ENCODE measurements at regions not wholly inside any gene's neighbourhood (a gene's known extent, or its start where the extent isn't known, plus 50 kb on each side); places are given as distances from the start of the nearest gene placed in this dataset.

DNA sequence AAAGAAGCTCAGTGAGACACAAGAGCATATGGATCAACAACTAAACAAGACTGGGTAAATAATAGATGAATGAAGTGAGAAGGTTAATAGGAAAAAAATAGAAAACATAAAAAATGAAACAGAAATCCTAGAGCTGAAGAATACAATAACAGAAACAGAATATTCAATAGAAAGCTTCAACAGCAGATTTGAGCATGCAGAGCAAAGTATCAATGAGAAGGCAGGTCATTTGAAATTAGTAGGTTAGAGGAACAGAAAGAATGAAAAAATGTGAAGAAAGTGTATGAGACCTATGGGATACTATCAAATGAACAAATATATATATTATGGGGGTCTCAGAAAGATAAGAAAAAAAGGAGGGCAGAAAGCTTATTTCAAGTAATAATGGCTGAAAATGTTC is 362.9 kb upstream of the POU3F2 start:
- no peaks in the 10 kb centered on the region for H3K36me3 ChIP-seq (ENCODE audit: low read length)
- H3K9ac ChIP-seq (ENCODE audit: low read length) = no peak overlapping the region
- H3K9me3 ChIP-seq (ENCODE audit: insufficient read depth, low read length) = no peaks in the 10 kb centered on the region
- TF ChIP-seq EZH2phosphoT487 (conservative IDR thresholded peaks at IDR 0.05; ENCODE audit: low read length) (no peak), CTCF (IDR thresholded peaks at IDR 0.05; ENCODE audit: insufficient read depth, low read length, poor library complexity, severe bottlenecking) (no peak)
- H3K4me2 ChIP-seq (ENCODE audit: low read depth, low read length, poor library complexity, severe bottlenecking) = no peak overlapping the region
- no peaks in the 10 kb centered on the region for H3K79me2 ChIP-seq (ENCODE audit: insufficient read depth, low read length)
- no peaks in the 10 kb centered on the region for H3K27me3 ChIP-seq (ENCODE audit: low read length)
- H3K27ac ChIP-seq (ENCODE audit: low read depth, low read length) = no peak overlapping the region
- H4K20me1 ChIP-seq (ENCODE audit: low read depth, low read length) = no peaks in the 10 kb centered on the region
- H3K9me2 ChIP-seq (replicated peaks; ENCODE audit: insufficient read depth, low read length) = no peaks in the 10 kb centered on the region
- H2AFZ ChIP-seq (ENCODE audit: low read depth, low read length, severe bottlenecking) = no peak overlapping the region
- no peaks in the 10 kb centered on the region for H3F3A ChIP-seq (ENCODE audit: insufficient read depth)
- no peak overlapping the region for H3K4me3 ChIP-seq (ENCODE audit: insufficient read depth, low read length, poor library complexity, severe bottlenecking)

GRCh38 chr6:98477231-98477630 is 357.1 kb upstream of the POU3F2 start:
- Histone ChIP-seq H2AFZ (ENCODE audit: low read depth, low read length, severe bottlenecking) (no peak overlapping the region), H3K27ac (ENCODE audit: low read depth, low read length) (no peak overlapping the region), H3K9me2 (replicated peaks; ENCODE audit: insufficient read depth, low read length) (no peaks in the 10 kb centered on the region), H3K9ac (ENCODE audit: low read length) (no peak overlapping the region), H3K27me3 (ENCODE audit: low read length) (no peaks in the 10 kb centered on the region), H3F3A (ENCODE audit: insufficient read depth) (no peaks in the 10 kb centered on the region), H3K79me2 (ENCODE audit: insufficient read depth, low read length) (no peaks in the 10 kb centered on the region), H3K36me3 (ENCODE audit: low read length) (no peaks in the 10 kb centered on the region), H3K9me3 (ENCODE audit: insufficient read depth, low read length) (no peaks in the 10 kb centered on the region), H3K4me2 (ENCODE audit: low read depth, low read length, poor library complexity, severe bottlenecking) (no peak overlapping the region), H4K20me1 (ENCODE audit: low read depth, low read length) (no peaks in the 10 kb centered on the region), H3K4me3 (ENCODE audit: insufficient read depth, low read length, poor library complexity, severe bottlenecking) (no peak overlapping the region)
- no peak for TF ChIP-seq EZH2phosphoT487 (conservative IDR thresholded peaks at IDR 0.05; ENCODE audit: low read length)
- TF ChIP-seq CTCF (IDR thresholded peaks at IDR 0.05; ENCODE audit: insufficient read depth, low read length, poor library complexity, severe bottlenecking) = no peak

- Histone ChIP-seq H4K20me1 (ENCODE audit: low read depth, low read length) (no peaks in the 10 kb centered on the region), H3K9me3 (ENCODE audit: insufficient read depth, low read length) (no peaks in the 10 kb centered on the region)
Measured at GRCh38 chr6:98484696-98485095, 349.7 kb upstream of the POU3F2 start.

More at GRCh38 chr6:98484696-98485095, 349.7 kb upstream of the POU3F2 start:
- no peak overlapping the region for H3K4me2 ChIP-seq (ENCODE audit: low read depth, low read length, poor library complexity, severe bottlenecking)
- TF ChIP-seq CTCF (IDR thresholded peaks at IDR 0.05; ENCODE audit: insufficient read depth, low read length, poor library complexity, severe bottlenecking) (no peak), EZH2phosphoT487 (conservative IDR thresholded peaks at IDR 0.05; ENCODE audit: low read length) (no peak)
- H3K9ac ChIP-seq (ENCODE audit: low read length) = no peak overlapping the region
- H2AFZ ChIP-seq (ENCODE audit: low read depth, low read length, severe bottlenecking) = no peak overlapping the region
- no peak overlapping the region for H3K27ac ChIP-seq (ENCODE audit: low read depth, low read length)
- no peaks in the 10 kb centered on the region for H3K9me2 ChIP-seq (replicated peaks; ENCODE audit: insufficient read depth, low read length)
- no peaks in the 10 kb centered on the region for H3K79me2 ChIP-seq (ENCODE audit: insufficient read depth, low read length)
- H3K27me3 ChIP-seq (ENCODE audit: low read length) = no peaks in the 10 kb centered on the region
- H3K4me3 ChIP-seq (ENCODE audit: insufficient read depth, low read length, poor library complexity, severe bottlenecking) = no peak overlapping the region
- no peaks in the 10 kb centered on the region for H3F3A ChIP-seq (ENCODE audit: insufficient read depth)
- no peaks in the 10 kb centered on the region for H3K36me3 ChIP-seq (ENCODE audit: low read length)
